ENCODE measurements at regions not wholly inside any gene's neighbourhood (a gene's known extent, or its start where the extent isn't known, plus 50 kb on each side); places are given as distances from the start of the nearest gene placed in this dataset.

DNA sequence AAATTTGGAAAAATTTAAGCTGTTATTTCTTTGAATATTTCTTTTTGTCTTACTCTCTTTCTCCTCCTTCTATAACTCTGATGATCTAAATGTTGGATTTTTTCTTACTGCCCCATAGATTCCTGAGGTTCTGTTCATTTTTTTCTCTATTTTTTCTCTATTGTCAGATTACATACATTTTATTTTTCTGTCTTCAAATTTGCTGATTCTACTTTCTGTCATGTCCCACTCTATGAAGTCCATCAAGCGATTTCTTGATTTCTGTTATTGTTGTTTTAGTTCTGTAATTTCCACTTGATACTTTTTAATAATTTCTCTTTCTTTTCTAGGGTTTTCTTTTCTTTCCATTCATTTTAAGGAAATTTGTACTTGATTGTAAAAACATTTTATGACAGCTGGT lies 83.7 kb upstream of the THRB start:
- Histone ChIP-seq H3K36me3 (ENCODE audit: insufficient read depth) (no peaks in the 10 kb centered on the region), H3K4me3 (IDR thresholded peaks at IDR 0.05; ENCODE audit: insufficient read depth, low read depth, low read length) (no peak overlapping the region), H4K20me1 (ENCODE audit: insufficient read depth) (no peaks in the 10 kb centered on the region), H3K9ac (no peak overlapping the region), H3K4me1 (ENCODE audit: low read depth, poor library complexity, severe bottlenecking) (no peaks in the 10 kb centered on the region), H3K79me2 (ENCODE audit: insufficient read depth, low read depth) (no peaks in the 10 kb centered on the region), H2AFZ (ENCODE audit: low read depth) (no peak overlapping the region), H3K27me3 (ENCODE audit: insufficient read depth, low read depth) (no peaks in the 10 kb centered on the region), H3K27ac (no peak overlapping the region), H3K4me2 (no peak overlapping the region)
- no peak for TF ChIP-seq CTCF (conservative IDR thresholded peaks at IDR 0.05; ENCODE audit: low read depth, low read length)

GRCh38 chr3:24578951-24579421 lies 84.3 kb upstream of the THRB start:
- Histone ChIP-seq H3K4me2 (no peak overlapping the region), H3K27me3 (ENCODE audit: insufficient read depth, low read depth) (no peaks in the 10 kb centered on the region), H3K4me3 (IDR thresholded peaks at IDR 0.05; ENCODE audit: insufficient read depth, low read depth, low read length) (no peak overlapping the region), H3K4me1 (ENCODE audit: low read depth, poor library complexity, severe bottlenecking) (no peaks in the 10 kb centered on the region), H3K36me3 (ENCODE audit: insufficient read depth) (no peaks in the 10 kb centered on the region), H3K9ac (no peak overlapping the region), H4K20me1 (ENCODE audit: insufficient read depth) (no peaks in the 10 kb centered on the region), H3K27ac (no peak overlapping the region), H2AFZ (ENCODE audit: low read depth) (no peak overlapping the region), H3K79me2 (ENCODE audit: insufficient read depth, low read depth) (no peaks in the 10 kb centered on the region)
- TF ChIP-seq CTCF (conservative IDR thresholded peaks at IDR 0.05; ENCODE audit: low read depth, low read length), result no peak

DNA sequence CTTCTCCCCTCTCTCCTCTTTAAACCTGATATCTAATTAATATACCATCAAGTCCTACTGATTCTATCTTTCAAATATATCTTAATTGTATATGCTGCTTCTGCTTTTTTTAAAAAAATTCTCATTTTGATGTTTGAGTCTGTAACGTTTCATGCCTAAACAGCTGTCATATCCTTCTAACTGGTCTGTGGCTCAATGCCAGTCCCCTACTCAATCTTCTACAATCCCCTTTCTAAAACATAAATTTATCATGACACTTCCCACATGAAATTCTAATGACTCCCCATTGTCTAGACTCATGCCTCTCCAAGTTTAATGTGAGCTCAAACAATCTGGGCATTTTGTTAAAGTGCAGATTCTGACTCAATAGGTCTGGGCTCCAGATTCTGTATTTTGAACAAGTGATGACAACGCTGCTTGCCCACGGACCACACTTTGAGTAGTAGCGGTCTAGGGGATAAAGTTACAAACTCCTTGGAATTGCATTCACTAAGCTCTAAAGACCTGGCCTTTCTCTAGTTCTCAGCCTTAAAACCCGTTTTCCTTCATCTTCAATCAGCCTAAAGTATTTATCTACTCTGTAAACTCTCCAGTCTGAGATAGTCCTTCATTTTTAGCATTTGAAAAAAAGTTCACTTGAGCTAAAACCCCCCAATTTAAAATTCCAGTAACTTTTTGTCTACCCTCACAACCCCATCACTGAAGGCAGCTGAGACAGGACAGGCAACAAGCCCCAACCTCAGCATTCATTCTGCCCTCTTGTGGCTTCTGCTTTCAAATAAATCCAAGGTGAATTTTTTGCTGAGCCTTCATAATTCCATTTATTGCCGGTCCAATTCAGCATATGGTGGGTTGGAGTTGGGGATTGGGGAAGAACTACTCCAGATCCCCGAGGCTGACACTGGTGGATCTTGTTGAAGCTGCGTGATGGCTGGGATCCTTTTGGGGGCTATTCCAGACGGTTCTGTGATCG lies 88.1 kb upstream of the THRB start:
- Histone ChIP-seq H3K79me2 (ENCODE audit: insufficient read depth, low read depth) (no peaks in the 10 kb centered on the region), H3K27me3 (ENCODE audit: insufficient read depth, low read depth) (no peaks in the 10 kb centered on the region), H3K4me3 (IDR thresholded peaks at IDR 0.05; ENCODE audit: insufficient read depth, low read depth, low read length) (no peak overlapping the region), H3K9ac (no peak overlapping the region), H3K27ac (no peak overlapping the region), H3K4me1 (ENCODE audit: low read depth, poor library complexity, severe bottlenecking) (no peaks in the 10 kb centered on the region), H2AFZ (ENCODE audit: low read depth) (no peak overlapping the region), H3K36me3 (ENCODE audit: insufficient read depth) (no peaks in the 10 kb centered on the region), H3K4me2 (no peak overlapping the region), H4K20me1 (ENCODE audit: insufficient read depth) (no peaks in the 10 kb centered on the region)
- no peak for TF ChIP-seq CTCF (conservative IDR thresholded peaks at IDR 0.05; ENCODE audit: low read depth, low read length)

DNA sequence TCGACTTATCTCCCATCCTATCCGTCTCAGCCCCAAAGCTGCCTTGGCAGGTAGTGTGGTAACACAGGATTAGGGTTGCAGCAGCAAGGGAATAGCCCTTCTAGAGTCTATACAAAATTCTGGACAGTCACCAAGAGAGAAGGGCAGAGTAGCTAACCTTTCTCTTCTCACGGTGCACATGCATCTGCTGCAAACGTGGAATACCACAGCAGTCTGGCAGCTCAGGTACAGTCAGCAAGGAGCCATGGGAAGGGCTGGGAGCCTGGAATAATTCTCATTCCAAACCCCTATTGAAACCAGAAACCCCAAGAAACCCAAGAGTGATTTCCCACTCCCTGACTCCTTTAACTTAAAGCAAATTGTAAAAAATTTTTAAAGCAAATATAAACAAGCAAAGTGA lies 92.3 kb upstream of the THRB start:
- TF ChIP-seq CTCF (conservative IDR thresholded peaks at IDR 0.05; ENCODE audit: low read depth, low read length), result no peak
- H4K20me1 ChIP-seq (ENCODE audit: insufficient read depth), result no peaks in the 10 kb centered on the region

More for the DNA sequence above, 92.3 kb upstream of the THRB start:
- Histone ChIP-seq H3K27ac (no peak overlapping the region), H3K4me3 (IDR thresholded peaks at IDR 0.05; ENCODE audit: insufficient read depth, low read depth, low read length) (no peak overlapping the region), H2AFZ (ENCODE audit: low read depth) (no peak overlapping the region), H3K4me2 (no peak overlapping the region), H3K36me3 (ENCODE audit: insufficient read depth) (no peaks in the 10 kb centered on the region), H3K79me2 (ENCODE audit: insufficient read depth, low read depth) (no peaks in the 10 kb centered on the region), H3K9ac (no peak overlapping the region), H3K4me1 (ENCODE audit: low read depth, poor library complexity, severe bottlenecking) (no peaks in the 10 kb centered on the region), H3K27me3 (ENCODE audit: insufficient read depth, low read depth) (no peaks in the 10 kb centered on the region)

Measured in KMS-11 (cell line).